Prostate gland (tissue), 2 donors: ENCODE measurements at regions not wholly inside any gene's neighbourhood (a gene's known extent, or its start where the extent isn't known, plus 50 kb on each side); places are given as distances from the start of the nearest gene placed in this dataset.

ENCODE experiments used
- DNase-seq: peaks from one replicate; pipeline ENCODE4 v3.0.0-alpha.2; 2019; ENCODE audit warnings: low spot score
- H3K27ac ChIP-seq, 2 donors: fragments of 200-600 bp; sonication (generic); 2 replicates each; pipeline ENCODE4 v1.5.1; 2017 to 2019
- H3K27me3 ChIP-seq: fragments of 200-600 bp; sonication (generic); replicated peaks from 2 replicates; pipeline ENCODE4 v1.5.1; 2019; ENCODE audit not compliant: insufficient read depth
- H3K36me3 ChIP-seq, 2 donors: fragments of 200-600 bp; sonication (generic); 1 replicate in 1 of 2; 2 replicates in 1 of 2; pipeline versions ENCODE4 v1.5.1 to v1.8.1; 2017 to 2019
- H3K4me1 ChIP-seq: fragments of 200-600 bp; sonication (generic); replicated peaks from 2 replicates; pipeline ENCODE4 v1.5.1; 2019
- H3K4me3 ChIP-seq, 2 donors: fragments of 200-600 bp; sonication (generic); 2 replicates each; pipeline ENCODE4 v1.5.1; 2017 to 2019
- H3K9me3 ChIP-seq: fragments of 200-600 bp; sonication (generic); 2 replicates; pipeline ENCODE4 v1.5.1; 2017
- POLR2A ChIP-seq: fragments of 450-650 bp; IDR thresholded peaks from one replicate; pipeline ENCODE4 v1.6.1; 2016; ENCODE audit warnings: antibody characterized with exemption, mild to moderate bottlenecking
- POLR2AphosphoS5 ChIP-seq: sonication (generic); formaldehyde crosslinking; IDR thresholded peaks from one replicate; pipeline ENCODE4 v1.6.1; 2017; ENCODE audit warnings: antibody characterized with exemption
- WGBS: methylation state at CpG from one replicate; pipeline ENCODE4 v1.1.5; 2018; 5-methylcytosine and 5-hydroxymethylcytosine counted together
- intact Hi-C: fragments of 100-400 bp; cut with DNase I; formaldehyde crosslinking; loops from one replicate; pipeline ENCODE4 v1.14.2; 2022
- TF ChIP-seq, protein P1 (sequence below), 4 experiments: fragments of 200-600 bp in 2 of 4; fragments of 450-650 bp in 2 of 4; sonication (generic) in 2 of 4; IDR thresholded peaks; 1 replicate in 3 of 4; 2 replicates in 1 of 4; pipeline ENCODE4 v1.5.1; 2016 to 2019; ENCODE audit warnings: antibody characterized with exemption in 4 of 4, mild to moderate bottlenecking in 2 of 4, moderate library complexity in 2 of 4

DNA sequence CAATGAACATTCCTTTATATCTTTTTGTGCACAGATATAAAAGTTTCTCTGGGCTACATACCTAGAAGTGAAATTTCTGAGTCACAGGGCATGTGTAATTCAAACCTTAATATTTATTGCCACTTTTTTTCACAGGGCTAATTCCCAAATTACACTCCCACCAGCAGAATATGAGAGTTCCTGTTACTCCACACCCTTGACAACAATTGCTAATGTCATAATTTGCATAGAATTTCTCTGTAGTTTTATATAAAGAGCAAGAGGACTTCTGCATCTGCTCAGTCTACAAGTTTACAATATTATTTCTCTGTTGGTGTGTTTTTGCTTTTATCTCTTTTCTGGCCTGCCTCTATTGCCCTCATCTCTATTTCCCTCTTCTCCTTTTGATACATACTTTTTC, 518.5 kb downstream of the ZNF608 start:
- no peak overlapping the region for H3K27ac ChIP-seq
- no peaks in the 10 kb centered on the region for H3K4me1 ChIP-seq
- H3K4me3 ChIP-seq, result no peak overlapping the region
- TF ChIP-seq POLR2A, result no peak
- TF ChIP-seq, protein P1, sequence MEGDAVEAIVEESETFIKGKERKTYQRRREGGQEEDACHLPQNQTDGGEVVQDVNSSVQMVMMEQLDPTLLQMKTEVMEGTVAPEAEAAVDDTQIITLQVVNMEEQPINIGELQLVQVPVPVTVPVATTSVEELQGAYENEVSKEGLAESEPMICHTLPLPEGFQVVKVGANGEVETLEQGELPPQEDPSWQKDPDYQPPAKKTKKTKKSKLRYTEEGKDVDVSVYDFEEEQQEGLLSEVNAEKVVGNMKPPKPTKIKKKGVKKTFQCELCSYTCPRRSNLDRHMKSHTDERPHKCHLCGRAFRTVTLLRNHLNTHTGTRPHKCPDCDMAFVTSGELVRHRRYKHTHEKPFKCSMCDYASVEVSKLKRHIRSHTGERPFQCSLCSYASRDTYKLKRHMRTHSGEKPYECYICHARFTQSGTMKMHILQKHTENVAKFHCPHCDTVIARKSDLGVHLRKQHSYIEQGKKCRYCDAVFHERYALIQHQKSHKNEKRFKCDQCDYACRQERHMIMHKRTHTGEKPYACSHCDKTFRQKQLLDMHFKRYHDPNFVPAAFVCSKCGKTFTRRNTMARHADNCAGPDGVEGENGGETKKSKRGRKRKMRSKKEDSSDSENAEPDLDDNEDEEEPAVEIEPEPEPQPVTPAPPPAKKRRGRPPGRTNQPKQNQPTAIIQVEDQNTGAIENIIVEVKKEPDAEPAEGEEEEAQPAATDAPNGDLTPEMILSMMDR (IDR thresholded peaks at IDR 0.05), result no peak
- TF ChIP-seq POLR2AphosphoS5, result no peak
- DNase-seq, result no peak
- no peaks in the 10 kb centered on the region for H3K36me3 ChIP-seq
- H3K27me3 ChIP-seq, result no peaks in the 10 kb centered on the region
- intact Hi-C loops, result no loop called here
- H3K9me3 ChIP-seq, result no peaks in the 10 kb centered on the region

DNA sequence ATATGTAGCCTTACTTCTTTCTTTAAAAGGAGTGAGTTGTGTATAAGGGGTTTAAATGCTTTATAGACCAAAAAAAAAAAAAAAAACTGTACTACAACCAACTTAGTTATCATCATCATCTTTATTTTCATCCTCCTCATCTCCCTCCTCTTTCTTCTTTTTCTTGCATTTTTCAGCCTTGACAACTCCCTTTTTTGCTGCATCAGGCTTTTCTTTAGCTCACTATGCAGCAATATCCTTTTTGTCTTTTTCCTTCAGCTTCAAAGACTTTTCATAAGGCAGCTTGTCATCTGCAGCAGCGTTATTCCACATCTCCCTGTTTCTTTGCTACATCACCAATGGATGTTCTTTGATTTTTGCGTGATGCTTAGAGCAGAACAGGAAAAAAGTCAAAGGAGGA, 526.0 kb downstream of the ZNF608 start:
- WGBS, result 73% methylated on average over 2 of the region's 2 CpGs
- H3K4me3 ChIP-seq, result no peak overlapping the region
- DNase-seq, result no peak
- no peaks in the 10 kb centered on the region for H3K36me3 ChIP-seq
- no peak overlapping the region for H3K27ac ChIP-seq
- H3K27me3 ChIP-seq, result no peaks in the 10 kb centered on the region
- H3K9me3 ChIP-seq, result no peaks in the 10 kb centered on the region
- no peak for TF ChIP-seq POLR2A
- TF ChIP-seq, protein P1 (IDR thresholded peaks at IDR 0.05), result no peak
- TF ChIP-seq POLR2AphosphoS5, result no peak
- intact Hi-C loops, result no loop called here
- no peaks in the 10 kb centered on the region for H3K4me1 ChIP-seq

DNA sequence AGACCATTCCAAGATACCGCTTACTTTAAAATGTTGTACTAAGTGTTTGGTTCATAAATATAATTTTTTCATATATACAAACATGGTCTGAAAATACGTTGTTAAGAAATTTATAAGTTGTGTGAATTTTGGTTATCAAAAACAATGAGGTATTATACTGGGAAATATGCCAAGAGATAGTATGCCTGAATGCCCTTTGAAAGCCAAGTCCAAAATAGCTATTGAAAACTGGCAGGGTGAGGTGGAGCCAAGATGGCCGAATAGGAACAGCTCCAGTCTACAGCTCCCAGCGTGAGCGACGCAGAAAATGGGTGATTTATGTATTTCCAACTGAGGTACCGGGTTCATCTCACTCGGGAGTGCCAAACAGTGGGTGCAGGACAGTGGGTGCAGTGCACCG, 533.5 kb downstream of the ZNF608 start:
- Histone ChIP-seq H3K4me1 (no peaks in the 10 kb centered on the region), H3K4me3 (no peak overlapping the region), H3K36me3 (no peaks in the 10 kb centered on the region), H3K27ac (no peak overlapping the region), H3K27me3 (no peaks in the 10 kb centered on the region), H3K9me3 (no peaks in the 10 kb centered on the region)
- DNase-seq, result no peak
- TF ChIP-seq POLR2AphosphoS5 (no peak), POLR2A (no peak)
- TF ChIP-seq, protein P1 (IDR thresholded peaks at IDR 0.05), result no peak
- 73% methylated on average over 9 of the region's 9 CpGs for WGBS
- intact Hi-C loops, result no loop called here

DNA sequence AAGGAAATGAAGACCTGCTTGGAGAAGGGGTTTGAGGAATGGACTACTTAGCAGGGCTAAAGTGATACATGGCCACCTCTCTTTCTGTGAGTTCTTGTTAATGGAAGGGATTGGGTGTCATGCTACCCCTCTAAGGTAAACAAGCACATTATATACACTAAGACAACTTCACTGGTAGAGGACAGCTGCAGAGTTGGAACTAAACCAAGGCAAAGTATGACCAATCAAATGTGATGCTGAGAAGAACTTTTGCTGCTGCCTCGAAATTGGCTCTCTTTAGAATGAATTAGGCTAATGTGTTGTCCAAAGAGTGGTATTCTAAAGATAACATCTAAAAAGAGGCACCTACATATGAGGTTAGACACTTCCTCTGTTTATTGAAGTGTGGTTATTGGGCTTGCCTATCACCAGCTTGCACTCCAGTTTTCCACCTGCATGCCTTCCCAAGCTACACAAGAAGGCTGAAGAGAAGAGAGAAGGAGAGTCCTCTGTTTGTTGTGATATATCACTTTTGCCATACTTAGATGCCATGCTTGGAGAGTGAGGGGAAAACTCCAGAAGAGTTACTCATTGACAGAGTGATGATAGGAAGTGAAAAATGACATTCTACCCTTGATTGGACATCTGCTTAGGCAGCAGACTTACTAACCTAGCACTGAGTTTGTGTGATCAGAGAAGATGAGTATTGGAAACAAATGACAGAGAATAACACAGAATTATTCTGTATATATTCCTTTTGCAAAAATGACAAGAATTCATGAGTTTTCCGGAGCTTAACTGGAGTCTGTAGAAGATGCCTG, 536.1 kb downstream of the ZNF608 start:
- TF ChIP-seq POLR2AphosphoS5 (no peak), POLR2A (no peak)
- TF ChIP-seq, protein P1 (IDR thresholded peaks at IDR 0.05), result no peak
- Histone ChIP-seq H3K36me3 (no peaks in the 10 kb centered on the region), H3K27ac (no peak overlapping the region), H3K4me1 (no peaks in the 10 kb centered on the region), H3K27me3 (no peaks in the 10 kb centered on the region), H3K9me3 (no peaks in the 10 kb centered on the region), H3K4me3 (no peak overlapping the region)
- 93% methylated on average over 2 of the region's 2 CpGs for whole genome bisulfite sequencing
- no peak for DNase-seq
- intact Hi-C loops, result no loop called here

DNA sequence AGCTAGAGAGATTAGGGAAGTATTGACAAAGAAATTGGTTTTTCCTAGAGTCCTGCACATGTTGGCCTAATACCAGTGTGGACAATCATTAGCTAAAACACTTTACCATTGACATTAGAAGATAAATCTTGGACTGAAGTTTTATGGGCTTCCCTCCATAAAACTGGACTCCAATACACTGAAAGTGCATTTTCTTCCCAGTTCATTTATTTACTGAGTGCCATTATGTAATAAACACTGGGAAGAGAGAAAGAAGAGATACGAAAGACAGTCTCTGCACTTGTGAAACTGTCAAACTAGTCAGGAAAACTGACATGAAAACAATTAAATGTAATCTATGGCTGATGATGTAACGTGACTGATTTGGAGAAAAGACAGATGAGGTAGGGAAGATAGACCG, 539.3 kb downstream of the ZNF608 start:
- H3K9me3 ChIP-seq, result no peaks in the 10 kb centered on the region
- no peak overlapping the region for H3K27ac ChIP-seq
- 39% methylated on average over 3 of the region's 3 CpGs for WGBS
- DNase-seq, result no peak
- intact Hi-C loops, result no loop called here
- H3K4me3 ChIP-seq, result no peak overlapping the region
- no peak for TF ChIP-seq POLR2A
- no peak for TF ChIP-seq POLR2AphosphoS5
- TF ChIP-seq, protein P1 (IDR thresholded peaks at IDR 0.05), result no peak
- no peaks in the 10 kb centered on the region for H3K36me3 ChIP-seq
- H3K4me1 ChIP-seq, result no peaks in the 10 kb centered on the region
- H3K27me3 ChIP-seq, result no peaks in the 10 kb centered on the region
